ENCODE measurements at regions not wholly inside any gene's neighbourhood (a gene's known extent, or its start where the extent isn't known, plus 50 kb on each side); places are given as distances from the start of the nearest gene placed in this dataset.

- no peak for TF ChIP-seq KAT8 (IDR thresholded peaks at IDR 0.05; ENCODE audit: low read depth)
Measured at GRCh38 chr19:30069535-30070197, 127.6 kb downstream of the URI1 start (continued).

GRCh38 chr19:30070198-30070967 is 128.3 kb downstream of the URI1 start:
- POLR2A ChIA-PET: interaction anchor here (1.0 to 1.3 kb wide), 2 partner anchors 9 to 10 kb away, joined by 3 read pairs; no protein-coding TSS in a partner anchor
- Histone ChIP-seq H3K4me2 (ENCODE audit: insufficient read depth, low read length) (no peak overlapping the region), H3K36me3 (ENCODE audit: control insufficient read depth, insufficient read depth, low read length) (no peaks in the 10 kb centered on the region), H3K9me1 (ENCODE audit: control insufficient read depth, insufficient read depth, low read length) (no peaks in the 10 kb centered on the region), H3K4me1 (replicated peaks in 1 of 2; ENCODE audit: control insufficient read depth in 2 of 2, insufficient read depth in 2 of 2, low read length in 2 of 2) (peaks cover 0 to 9% of the 10 kb centered on the region in 2 experiments; a peak in 2 of 5 replicates), H3K27me3 (ENCODE audit: control insufficient read depth in 2 of 2, insufficient read depth in 2 of 2, low read length in 2 of 2) (peaks cover 25 to 58% of the 10 kb centered on the region in 2 experiments), H2AFZ (ENCODE audit: low read depth, low read length) (no peak overlapping the region), H3K9me3 (replicated peaks; ENCODE audit: control insufficient read depth, insufficient read depth, low read depth, low read length) (no peaks in the 10 kb centered on the region), H3K4me3 (no peak overlapping the region), H4K20me1 (replicated peaks; ENCODE audit: control insufficient read depth, insufficient read depth, low read length) (peaks cover 10% of the 10 kb centered on the region; the same call in 1 of the 2 replicates), H3K27ac (ENCODE audit: extremely low read depth, low read depth, low read length) (no peak overlapping the region), H3K79me2 (ENCODE audit: control insufficient read depth, insufficient read depth, low read length) (no peaks in the 10 kb centered on the region), H3K9ac (ENCODE audit: insufficient read depth in 1 of 2, low read depth in 2 of 2, low read length in 2 of 2) (no peak overlapping the region)
- FAIRE-seq (no peak), ATAC-seq (no peak), DNase-seq (ENCODE audit: extremely low read depth in 1 of 4, low spot score in 3 of 4) (no peak)
- in situ Hi-C loops (cut with MboI): no loop called here
- intact Hi-C loops (cut with micrococcal nuclease): no loop called here
- no TSS peak for BruUV-seq (replicated peaks)
- TF ChIP-seq CTBP1 (IDR thresholded peaks at IDR 0.05; ENCODE audit: borderline replicate concordance) (no peak), ZNF121 (CRISPR knock-in tag; conservative IDR thresholded peaks at IDR 0.05) (no peak), ZNF830 (CRISPR knock-in tag; IDR thresholded peaks at IDR 0.05) (no peak), PML (IDR thresholded peaks at IDR 0.05; ENCODE audit: low read length) (no peak), ZNF586 (CRISPR knock-in tag; conservative IDR thresholded peaks at IDR 0.05) (no peak), SMARCE1 (IDR thresholded peaks at IDR 0.05) (no peak)
- CTCF ChIA-PET (ENCODE audit: low intra/inter-chr PET ratio): no interaction called here
- WGBS (ENCODE audit: insufficient coverage, low coverage, missing lambda C conversion rate): 2% methylated on average over 23 of the region's 29 CpGs

Measured in K562 (cell line).